ENCODE measurements at regions not wholly inside any gene's neighbourhood (a gene's known extent, or its start where the extent isn't known, plus 50 kb on each side); places are given as distances from the start of the nearest gene placed in this dataset.
"Not testable (repeated sequence)": the region's sequence is repeated elsewhere in the genome, so short reads cannot be mapped to it uniquely, and the experiment has no call there.

DNA sequence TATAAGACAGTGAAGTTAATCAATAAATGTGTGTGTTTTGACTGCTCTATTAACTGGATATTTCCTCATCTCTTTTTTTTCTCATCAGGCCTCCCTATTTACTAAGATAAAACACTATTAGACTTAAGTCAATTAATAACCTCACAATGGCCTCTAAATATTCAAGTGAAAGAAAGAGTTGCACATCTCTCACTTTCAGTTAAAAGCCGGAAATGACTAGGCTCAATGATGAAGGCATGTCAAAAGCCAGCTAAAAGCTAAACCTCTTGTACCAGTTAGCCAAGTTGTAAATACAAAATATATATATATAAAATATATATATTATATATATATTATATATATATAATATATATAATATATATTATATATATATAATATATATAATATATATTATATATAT lies 127.0 kb upstream of the MEOX2 start:
- TF ChIP-seq SUZ12 (IDR thresholded peaks at IDR 0.05) (no peak), HDGF (IDR thresholded peaks at IDR 0.05; ENCODE audit: borderline replicate concordance) (no peak), TARDBP (IDR thresholded peaks at IDR 0.05) (no peak), L3MBTL2 (conservative IDR thresholded peaks at IDR 0.05) (no peak), FOXA1 (IDR thresholded peaks at IDR 0.05) (no peak), FOXK2 (IDR thresholded peaks at IDR 0.05) (no peak), ELF4 (IDR thresholded peaks at IDR 0.05) (no peak), NFRKB (IDR thresholded peaks at IDR 0.05) (no peak), BHLHE40 (IDR thresholded peaks at IDR 0.05; ENCODE audit: borderline replicate concordance) (no peak), FOXM1 (IDR thresholded peaks at IDR 0.05; ENCODE audit: borderline replicate concordance) (no peak), CTBP1 (IDR thresholded peaks at IDR 0.05; ENCODE audit: borderline replicate concordance) (no peak), SP1 (IDR thresholded peaks at IDR 0.05) (no peak), ZNF384 (IDR thresholded peaks at IDR 0.05) (no peak)
- TF ChIP-seq, protein P1, sequence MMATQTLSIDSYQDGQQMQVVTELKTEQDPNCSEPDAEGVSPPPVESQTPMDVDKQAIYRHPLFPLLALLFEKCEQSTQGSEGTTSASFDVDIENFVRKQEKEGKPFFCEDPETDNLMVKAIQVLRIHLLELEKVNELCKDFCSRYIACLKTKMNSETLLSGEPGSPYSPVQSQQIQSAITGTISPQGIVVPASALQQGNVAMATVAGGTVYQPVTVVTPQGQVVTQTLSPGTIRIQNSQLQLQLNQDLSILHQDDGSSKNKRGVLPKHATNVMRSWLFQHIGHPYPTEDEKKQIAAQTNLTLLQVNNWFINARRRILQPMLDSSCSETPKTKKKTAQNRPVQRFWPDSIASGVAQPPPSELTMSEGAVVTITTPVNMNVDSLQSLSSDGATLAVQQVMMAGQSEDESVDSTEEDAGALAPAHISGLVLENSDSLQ (IDR thresholded peaks at IDR 0.05): no peak
- ChIA-PET CTCF (no interaction called here), POLR2A (no interaction called here)
- DNase-seq (ENCODE audit: extremely low spot score): no peak

DNA sequence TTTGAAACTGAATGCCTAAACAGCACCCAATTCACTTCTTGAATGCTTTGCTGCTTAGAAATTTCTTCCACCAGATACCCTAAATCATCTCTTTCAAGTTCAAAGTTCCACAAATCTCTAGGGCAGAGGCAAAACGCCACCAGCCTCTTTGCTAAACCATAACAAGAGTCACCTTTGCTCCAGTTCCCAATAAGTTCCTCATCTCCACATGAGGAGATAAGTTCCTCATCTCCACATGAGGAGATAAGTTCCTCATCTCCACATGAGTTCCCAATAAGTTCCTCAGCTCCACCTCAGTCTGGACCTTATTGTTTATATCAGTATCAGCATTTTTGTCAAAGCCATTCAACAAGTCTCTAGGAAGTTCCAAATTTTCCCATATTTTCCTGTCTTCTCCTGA lies 123.9 kb upstream of the MEOX2 start:
- DNase-seq (ENCODE audit: extremely low spot score); POLR2A ChIA-PET; CTCF ChIA-PET: not testable (repeated sequence)

DNA sequence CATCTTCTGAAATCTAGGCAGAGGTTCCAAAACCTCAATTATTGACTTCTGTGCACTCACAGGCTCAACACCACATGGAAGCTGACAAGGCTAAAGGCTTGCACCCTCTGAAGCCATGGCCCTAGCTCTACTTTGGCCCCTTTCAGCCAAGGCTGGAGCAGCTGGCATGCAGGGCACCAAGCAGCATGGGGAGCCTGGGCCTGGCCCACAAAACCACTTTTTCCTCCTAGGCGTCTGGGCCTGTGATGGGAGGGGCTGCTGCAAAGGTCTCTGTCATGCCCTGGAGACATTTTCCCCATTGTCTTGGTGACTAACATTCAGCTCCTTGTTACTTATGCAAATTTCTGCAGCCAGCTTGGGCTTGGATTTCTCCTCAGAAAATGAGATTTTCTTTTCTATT lies 123.5 kb upstream of the MEOX2 start:
- POLR2A ChIA-PET; CTCF ChIA-PET; DNase-seq (ENCODE audit: extremely low spot score): not testable (repeated sequence)

DNA sequence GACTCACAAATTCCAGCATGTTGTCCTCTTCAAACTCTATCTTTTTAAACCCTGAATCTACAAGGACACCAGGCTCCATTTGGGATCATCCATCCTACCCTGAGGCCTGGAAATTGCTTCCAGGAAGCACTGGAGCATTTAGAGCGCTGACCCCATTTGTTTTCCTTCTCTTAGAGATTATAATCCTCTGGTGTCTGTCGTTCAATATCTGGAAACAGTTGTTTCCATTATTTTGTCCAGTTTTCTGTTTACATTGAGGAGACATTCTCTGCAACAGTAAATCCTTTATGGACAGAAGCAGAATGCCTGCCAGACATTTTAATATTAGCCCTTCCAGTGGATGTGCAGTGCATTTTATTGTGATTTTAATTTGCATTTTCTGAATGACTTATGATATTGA lies 119.4 kb upstream of the MEOX2 start:
- ChIA-PET POLR2A (no interaction called here), CTCF (no interaction called here)
- DNase-seq (ENCODE audit: extremely low spot score): no peak
- TF ChIP-seq, protein P1 (IDR thresholded peaks at IDR 0.05): no peak

DNA sequence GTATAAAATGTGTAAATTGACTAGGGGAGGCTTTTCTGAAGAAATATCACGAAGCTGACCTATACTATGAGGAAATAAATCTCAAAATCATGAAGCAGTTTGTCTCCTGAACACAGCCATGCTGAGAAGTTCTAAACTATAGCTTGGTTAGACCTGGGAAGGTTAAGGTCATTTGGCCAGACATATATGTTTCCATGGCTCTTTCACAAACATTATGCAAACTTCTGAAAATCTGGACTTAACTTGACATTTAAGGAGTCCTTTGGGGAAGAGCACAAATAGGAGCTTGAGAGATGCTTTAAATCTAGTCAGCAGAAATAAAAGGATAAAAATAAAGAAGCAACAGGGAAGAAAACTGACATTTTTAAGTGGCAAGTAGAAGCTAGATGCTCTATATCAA lies 115.9 kb upstream of the MEOX2 start:
- TF ChIP-seq TARDBP (IDR thresholded peaks at IDR 0.05) (no peak), LEF1 (IDR thresholded peaks at IDR 0.05; ENCODE audit: borderline replicate concordance) (no peak)
- ChIA-PET CTCF (interaction anchor here (0.6 kb wide), 1 partner anchor 247 kb away, joined by 3 read pairs; no protein-coding TSS in a partner anchor), POLR2A (no interaction called here)
- no peak for DNase-seq (ENCODE audit: extremely low spot score)

DNA sequence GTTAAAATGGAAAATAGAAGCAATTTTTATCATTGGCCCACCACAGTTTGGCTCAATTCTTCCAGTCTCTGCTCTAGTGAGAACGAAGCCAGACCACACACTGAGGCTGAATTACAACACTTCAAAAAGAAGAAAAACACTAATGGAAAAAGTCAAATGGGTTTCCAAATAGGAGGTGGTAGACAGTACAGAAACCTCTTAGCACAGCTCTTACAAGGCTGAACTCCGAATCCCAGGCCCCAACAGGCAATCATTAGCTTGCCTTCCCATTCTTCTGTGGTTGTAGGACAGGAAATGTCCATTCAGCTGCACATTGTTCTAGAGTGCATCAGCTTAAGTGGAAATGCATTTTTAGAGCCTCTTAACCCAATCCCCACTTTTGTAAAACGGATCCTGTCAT lies 115.1 kb upstream of the MEOX2 start:
- DNase-seq (ENCODE audit: extremely low spot score): no peak
- TF ChIP-seq ELF4 (IDR thresholded peaks at IDR 0.05) (no peak), FOXA1 (IDR thresholded peaks at IDR 0.05) (no peak), FOXK2 (IDR thresholded peaks at IDR 0.05) (no peak), SUZ12 (IDR thresholded peaks at IDR 0.05) (no peak), SP1 (IDR thresholded peaks at IDR 0.05) (no peak), NFRKB (IDR thresholded peaks at IDR 0.05) (no peak), HDGF (IDR thresholded peaks at IDR 0.05; ENCODE audit: borderline replicate concordance) (no peak), BHLHE40 (IDR thresholded peaks at IDR 0.05; ENCODE audit: borderline replicate concordance) (no peak), TARDBP (IDR thresholded peaks at IDR 0.05) (no peak), L3MBTL2 (conservative IDR thresholded peaks at IDR 0.05) (no peak), CTBP1 (IDR thresholded peaks at IDR 0.05; ENCODE audit: borderline replicate concordance) (no peak), ARNT (IDR thresholded peaks at IDR 0.05) (no peak)
- TF ChIP-seq, protein P1 (IDR thresholded peaks at IDR 0.05): no peak
- POLR2A ChIA-PET: no interaction called here
- CTCF ChIA-PET: no interaction called here

DNA sequence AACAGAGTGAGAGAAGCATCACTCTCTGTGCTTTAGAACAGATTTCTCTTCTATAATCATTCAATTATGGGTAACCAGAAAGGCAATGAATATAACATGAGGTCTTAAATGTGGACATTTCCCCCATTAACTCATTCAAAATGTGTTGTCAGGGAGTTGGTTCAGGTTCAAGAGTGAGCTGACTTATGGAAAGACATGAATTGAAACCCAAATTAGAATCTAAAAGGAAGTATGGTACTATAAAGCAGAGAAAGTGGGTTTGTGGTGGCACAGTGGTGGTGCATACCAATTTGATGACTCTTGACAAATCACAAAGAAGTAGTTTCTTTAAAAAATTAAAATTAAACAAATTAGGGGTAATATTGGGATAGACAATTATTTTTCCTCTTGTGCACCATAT lies 114.6 kb upstream of the MEOX2 start:
- ChIA-PET CTCF (no interaction called here), POLR2A (no interaction called here)
- TF ChIP-seq L3MBTL2 (conservative IDR thresholded peaks at IDR 0.05) (no peak), SP1 (IDR thresholded peaks at IDR 0.05) (no peak), ARNT (IDR thresholded peaks at IDR 0.05) (no peak), TARDBP (IDR thresholded peaks at IDR 0.05) (no peak), HDGF (IDR thresholded peaks at IDR 0.05; ENCODE audit: borderline replicate concordance) (no peak), NFRKB (IDR thresholded peaks at IDR 0.05) (no peak), ELF4 (IDR thresholded peaks at IDR 0.05) (no peak), CTBP1 (IDR thresholded peaks at IDR 0.05; ENCODE audit: borderline replicate concordance) (no peak), SUZ12 (IDR thresholded peaks at IDR 0.05) (no peak), FOXA1 (IDR thresholded peaks at IDR 0.05) (no peak), FOXK2 (IDR thresholded peaks at IDR 0.05) (no peak), BHLHE40 (IDR thresholded peaks at IDR 0.05; ENCODE audit: borderline replicate concordance) (no peak), FOXM1 (IDR thresholded peaks at IDR 0.05; ENCODE audit: borderline replicate concordance) (no peak), LEF1 (IDR thresholded peaks at IDR 0.05; ENCODE audit: borderline replicate concordance) (no peak), ZNF384 (IDR thresholded peaks at IDR 0.05) (no peak)
- TF ChIP-seq, protein P1 (IDR thresholded peaks at IDR 0.05): no peak
- DNase-seq (ENCODE audit: extremely low spot score): no peak
